SK-N-SH (cell line): ENCODE measurements at regions not wholly inside any gene's neighbourhood (a gene's known extent, or its start where the extent isn't known, plus 50 kb on each side); places are given as distances from the start of the nearest gene placed in this dataset.

Source experiments
- ELF1 ChIP-seq: IDR thresholded peaks from 2 replicates; pipeline ENCODE4 v1.4.0; 2012
- MXI1 ChIP-seq: IDR thresholded peaks from 2 replicates; pipeline ENCODE4 v1.6.1; 2012; ENCODE audit warnings: mild to moderate bottlenecking, low read depth, low read length, improper control_type of control experiment
- POLR2AphosphoS5 ChIP-seq: IDR thresholded peaks from 2 replicates; pipeline ENCODE4 v1.6.1; 2012; ENCODE audit warnings: low read depth, low read length
- REST ChIP-seq: IDR thresholded peaks from 2 replicates; pipeline ENCODE4 v1.6.1; 2012; ENCODE audit warnings: mild to moderate bottlenecking, low read depth, low read length, moderate library complexity
- TAF1 ChIP-seq: IDR thresholded peaks from 2 replicates; pipeline ENCODE4 v1.6.1; 2012; ENCODE audit warnings: low read depth, mild to moderate bottlenecking, low read length, moderate library complexity, borderline replicate concordance
- YY1 ChIP-seq: IDR thresholded peaks from 2 replicates; pipeline ENCODE4 v1.4.0; 2012; ENCODE audit warnings: low read depth, mild to moderate bottlenecking
- TF ChIP-seq, protein P1 (sequence below): fragments of 200-600 bp; sonication (generic); IDR thresholded peaks from 2 replicates; pipeline ENCODE4 v1.6.1; 2017; ENCODE audit warnings: antibody characterized with exemption, mild to moderate bottlenecking, moderate library complexity

GRCh38 chr20:40749985-40750506 is 61.0 kb upstream of the MAFB start:
- no peak for TF ChIP-seq POLR2AphosphoS5
- TF ChIP-seq TAF1, result no peak
- TF ChIP-seq, protein P1, sequence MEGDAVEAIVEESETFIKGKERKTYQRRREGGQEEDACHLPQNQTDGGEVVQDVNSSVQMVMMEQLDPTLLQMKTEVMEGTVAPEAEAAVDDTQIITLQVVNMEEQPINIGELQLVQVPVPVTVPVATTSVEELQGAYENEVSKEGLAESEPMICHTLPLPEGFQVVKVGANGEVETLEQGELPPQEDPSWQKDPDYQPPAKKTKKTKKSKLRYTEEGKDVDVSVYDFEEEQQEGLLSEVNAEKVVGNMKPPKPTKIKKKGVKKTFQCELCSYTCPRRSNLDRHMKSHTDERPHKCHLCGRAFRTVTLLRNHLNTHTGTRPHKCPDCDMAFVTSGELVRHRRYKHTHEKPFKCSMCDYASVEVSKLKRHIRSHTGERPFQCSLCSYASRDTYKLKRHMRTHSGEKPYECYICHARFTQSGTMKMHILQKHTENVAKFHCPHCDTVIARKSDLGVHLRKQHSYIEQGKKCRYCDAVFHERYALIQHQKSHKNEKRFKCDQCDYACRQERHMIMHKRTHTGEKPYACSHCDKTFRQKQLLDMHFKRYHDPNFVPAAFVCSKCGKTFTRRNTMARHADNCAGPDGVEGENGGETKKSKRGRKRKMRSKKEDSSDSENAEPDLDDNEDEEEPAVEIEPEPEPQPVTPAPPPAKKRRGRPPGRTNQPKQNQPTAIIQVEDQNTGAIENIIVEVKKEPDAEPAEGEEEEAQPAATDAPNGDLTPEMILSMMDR, result no peak
- TF ChIP-seq ELF1, result no peak
- TF ChIP-seq MXI1, result no peak
- no peak for TF ChIP-seq YY1
- no peak for TF ChIP-seq REST
